ENCODE measurements at regions not wholly inside any gene's neighbourhood (a gene's known extent, or its start where the extent isn't known, plus 50 kb on each side); places are given as distances from the start of the nearest gene placed in this dataset.
A peak's percentile ranks its signal among the peaks of the same experiment; 100 is the strongest.
"Not testable (repeated sequence)": the region's sequence is repeated elsewhere in the genome, so short reads cannot be mapped to it uniquely, and the experiment has no call there.

GRCh38 chrX:37509349-37509748, 62.1 kb upstream of the LANCL3 start:
- peak; percentile 11 for DNase-seq (ENCODE audit: low read depth, low spot score)

GRCh38 chrX:37516512-37516911, 54.9 kb upstream of the LANCL3 start:
- not testable (repeated sequence) for DNase-seq (ENCODE audit: low read depth, low spot score)

GRCh38 chrX:37519261-37519660, 52.2 kb upstream of the LANCL3 start:
- DNase-seq (ENCODE audit: low read depth, low spot score) = not testable (repeated sequence)

- DNase-seq (ENCODE audit: low read depth, low spot score) = not testable (repeated sequence)
These were observed 50.5 kb upstream of the LANCL3 start for GRCh38 chrX:37520860-37521450.

All from ELF-1 (cell line).